Ammon's horn (tissue), 1 donor: ENCODE measurements at regions not wholly inside any gene's neighbourhood (a gene's known extent, or its start where the extent isn't known, plus 50 kb on each side); places are given as distances from the start of the nearest gene placed in this dataset.
A peak's percentile ranks its signal among the peaks of the same experiment; 100 is the strongest.
"Not testable (repeated sequence)": the region's sequence is repeated elsewhere in the genome, so short reads cannot be mapped to it uniquely, and the experiment has no call there.

Experiments used
- DNase-seq: peaks from one replicate; pipeline ENCODE4 v3.0.0-alpha.2; 2016; ENCODE audit warnings: low spot score

DNA sequence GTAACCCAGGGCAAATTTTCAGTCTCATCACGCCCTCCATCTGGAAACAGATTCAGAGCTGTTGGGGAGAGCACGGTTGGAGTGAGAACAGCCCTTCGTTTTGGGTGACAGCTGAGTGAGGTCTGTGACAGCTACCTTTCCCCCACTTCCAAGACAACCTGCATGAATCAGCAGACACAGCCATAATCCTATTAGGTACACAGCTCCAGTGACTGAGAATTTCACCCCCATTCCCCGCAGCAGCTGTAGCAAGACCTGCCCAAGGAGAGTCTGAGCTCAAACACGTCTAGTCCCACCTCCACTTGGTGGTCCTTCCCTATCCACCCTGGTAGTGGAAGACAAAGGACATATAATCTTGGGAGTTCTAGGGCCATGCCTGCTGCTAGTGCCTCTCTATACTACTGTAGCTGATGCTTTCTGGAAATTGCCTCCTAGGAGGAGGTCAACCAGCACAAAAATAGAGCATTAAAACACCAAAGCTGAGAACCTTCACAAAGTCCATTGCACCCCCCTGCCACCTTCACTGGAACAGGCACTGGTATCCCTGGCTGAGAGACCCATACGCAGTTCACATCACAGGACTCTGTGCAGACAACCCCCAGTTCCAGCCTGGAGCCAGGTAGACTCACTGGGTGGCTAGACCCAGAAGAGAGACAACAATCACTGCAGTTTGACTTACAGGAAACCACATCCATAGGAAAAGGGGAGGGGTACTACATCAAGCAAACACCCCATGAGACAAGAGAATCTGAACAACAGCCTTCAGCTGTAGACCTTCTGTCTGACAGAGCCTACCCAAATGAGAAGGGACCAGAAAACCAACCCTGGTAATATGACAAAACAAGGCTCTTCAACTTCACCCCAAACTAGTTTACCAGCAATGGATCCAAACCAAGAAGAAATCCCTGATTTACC is 448.6 kb upstream of the CBLB start:
- DNase-seq: no peak

DNA sequence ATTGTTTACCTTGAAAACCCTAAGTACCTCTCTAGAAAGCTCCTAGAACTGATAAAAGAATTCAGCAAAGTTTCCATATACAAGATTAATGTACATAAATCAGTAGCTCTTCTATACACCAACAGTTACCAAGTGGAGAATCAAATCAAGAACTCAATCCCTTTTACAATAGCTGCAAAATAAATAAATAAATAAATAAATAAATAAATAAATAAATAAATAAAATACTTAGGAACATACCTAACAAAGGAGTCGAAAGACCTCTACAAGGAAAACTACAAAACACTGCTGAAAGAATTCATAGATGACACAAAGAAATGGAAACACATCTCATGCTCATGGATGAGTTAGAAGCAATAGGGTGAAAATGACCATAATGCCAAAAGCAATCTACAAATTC is 452.6 kb upstream of the CBLB start:
- DNase-seq: not testable (repeated sequence)

DNA sequence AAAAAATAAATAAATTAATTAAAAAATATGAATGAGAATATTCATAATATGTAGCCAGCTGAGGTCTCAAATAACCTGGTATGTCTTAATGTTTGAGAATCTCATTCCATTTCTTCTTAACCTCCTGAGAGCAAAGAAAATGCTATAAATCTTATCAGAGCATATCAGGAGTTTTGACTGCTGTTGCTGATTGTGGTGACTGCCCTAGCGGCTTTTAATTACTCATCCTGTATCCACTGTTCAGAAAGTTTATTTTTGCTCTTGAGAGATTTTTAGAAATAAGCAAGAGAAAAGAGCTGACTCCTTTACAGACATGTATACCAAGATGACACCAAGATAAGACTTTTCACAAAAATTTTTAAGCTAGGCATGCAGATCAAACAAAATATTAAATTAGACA is 454.8 kb upstream of the CBLB start:
- DNase-seq: no peak

- no peak for DNase-seq
Measured at GRCh38 chr3:106326941-106327695, 458.3 kb upstream of the CBLB start.

DNA sequence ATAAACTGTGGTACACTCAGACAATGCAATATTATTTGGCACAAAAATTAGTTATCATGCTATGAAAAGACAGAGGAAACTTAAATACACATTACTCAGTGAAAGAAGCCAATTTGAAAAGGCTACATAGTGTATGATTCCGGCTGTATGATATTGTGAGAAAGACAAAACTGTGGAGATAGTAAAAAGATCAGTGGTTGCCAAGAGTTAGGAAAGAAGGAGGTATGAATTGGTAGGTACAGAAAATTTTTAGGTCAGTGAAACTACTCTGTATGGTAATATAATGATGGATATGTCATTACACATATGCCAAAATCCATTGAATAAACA is 458.8 kb upstream of the CBLB start:
- no peak for DNase-seq

GRCh38 chr3:106328224-106328623 is 459.4 kb upstream of the CBLB start:
- DNase-seq: no peak

GRCh38 chr3:106329521-106329920 is 460.7 kb upstream of the CBLB start:
- DNase-seq: no peak

DNA sequence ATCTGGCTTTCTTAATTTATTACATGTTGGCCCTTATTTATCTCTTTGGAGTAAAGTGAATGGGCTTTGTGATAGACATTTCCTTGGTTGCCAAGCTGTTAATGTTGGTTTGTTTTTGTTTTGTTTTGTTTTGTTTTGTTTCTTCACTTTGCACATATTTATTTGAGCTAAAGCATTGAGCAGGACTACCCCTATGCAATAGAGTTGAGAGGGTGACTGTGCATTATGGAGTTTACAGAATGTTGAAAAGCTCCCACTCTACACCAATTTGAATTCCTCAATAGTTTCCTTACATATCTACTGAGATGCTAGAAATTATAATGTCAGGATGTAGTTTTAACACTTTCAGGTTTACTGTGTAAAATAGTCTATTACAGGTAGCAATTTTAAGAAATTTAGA is 462.8 kb upstream of the CBLB start:
- no peak for DNase-seq

DNA sequence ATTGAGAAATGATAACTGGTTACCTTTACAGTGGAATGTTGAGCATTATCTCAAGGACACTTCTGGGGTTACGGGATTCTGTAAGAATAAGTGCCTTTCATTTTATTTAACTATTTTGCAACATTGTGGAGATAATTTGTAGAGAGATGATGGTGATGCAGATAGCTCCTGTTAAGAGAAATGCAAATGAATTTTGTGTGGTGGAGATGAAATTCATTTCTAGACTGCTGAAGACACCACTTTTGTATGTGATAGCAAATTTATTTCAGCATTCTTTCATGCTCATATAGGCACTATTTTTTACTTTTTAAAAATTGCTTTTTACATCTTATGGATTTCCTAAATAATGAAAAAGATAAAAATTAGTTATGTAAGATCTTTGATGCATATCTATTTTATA is 463.3 kb upstream of the CBLB start:
- no peak for DNase-seq

DNA sequence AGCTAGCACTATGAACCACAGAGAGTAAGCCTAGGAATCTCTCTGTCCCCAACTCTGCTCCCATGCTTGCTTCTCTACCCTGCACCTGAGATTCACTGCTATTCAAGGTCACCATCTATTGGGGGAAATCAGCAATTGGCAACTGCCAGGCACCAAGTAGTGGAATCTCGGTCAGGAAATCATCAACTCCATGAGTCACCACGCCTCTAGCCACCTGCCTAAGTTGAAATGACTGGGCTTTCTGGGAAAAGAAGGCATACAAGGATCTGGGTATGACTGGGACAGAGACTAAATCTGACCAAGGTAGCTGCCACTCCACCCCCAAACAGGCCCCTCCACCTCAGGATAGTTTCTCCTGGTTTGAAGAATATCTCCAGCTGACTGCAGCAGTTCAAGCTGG is 464.1 kb upstream of the CBLB start:
- no peak for DNase-seq

DNA sequence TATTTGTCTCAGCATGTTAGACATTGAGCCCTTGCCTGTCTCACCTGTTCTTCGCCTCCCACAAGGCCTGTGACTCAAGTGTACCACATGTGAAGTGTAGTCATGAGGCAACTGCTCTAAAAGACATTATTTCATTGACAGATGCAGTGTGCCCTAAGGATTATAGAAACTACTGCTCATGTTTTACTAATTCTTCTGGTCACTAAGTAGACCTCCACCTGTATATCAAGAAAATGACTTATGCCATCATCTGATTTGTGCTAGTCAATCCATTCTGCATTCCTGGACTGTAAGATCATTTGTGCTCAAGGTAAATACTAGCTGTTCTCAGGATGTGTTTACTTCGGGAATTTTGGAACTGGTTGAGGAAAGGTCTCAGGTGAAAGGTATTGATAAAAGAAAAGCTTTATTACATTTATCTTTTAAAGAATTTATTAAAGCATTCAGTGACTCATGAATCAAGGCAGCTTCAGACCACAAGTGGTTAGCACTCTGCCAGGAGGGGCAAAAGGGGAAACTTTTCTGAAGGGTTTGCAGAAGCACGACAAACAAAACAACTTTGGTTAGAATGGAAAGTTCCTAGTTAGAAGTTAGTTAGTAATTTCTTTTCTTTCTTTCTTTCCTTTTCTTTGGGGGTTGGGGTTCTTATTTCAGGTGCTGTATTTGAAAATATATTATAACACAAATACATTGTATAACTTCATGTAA is 465.3 kb upstream of the CBLB start:
- no peak for DNase-seq

DNA sequence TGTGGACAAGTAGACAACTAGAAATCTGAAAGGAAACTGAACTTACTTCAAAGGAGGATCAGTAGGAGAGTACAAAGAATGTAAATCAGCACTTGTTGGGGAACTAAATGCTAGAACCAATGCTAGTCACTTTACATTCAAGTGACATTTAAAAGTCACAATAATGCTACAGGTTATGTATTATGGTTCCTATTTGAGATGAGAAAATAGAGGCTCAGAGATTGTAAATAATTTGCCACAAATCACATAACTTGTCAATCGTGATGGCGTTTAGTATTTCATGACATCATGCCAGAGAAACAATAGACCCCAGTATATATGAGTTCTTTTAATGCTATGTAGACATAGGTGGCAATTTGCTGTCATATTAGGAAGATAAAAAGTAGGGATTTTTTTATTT is 467.8 kb upstream of the CBLB start:
- DNase-seq: no peak

GRCh38 chr3:106337116-106337515 is 468.3 kb upstream of the CBLB start:
- no peak for DNase-seq

DNA sequence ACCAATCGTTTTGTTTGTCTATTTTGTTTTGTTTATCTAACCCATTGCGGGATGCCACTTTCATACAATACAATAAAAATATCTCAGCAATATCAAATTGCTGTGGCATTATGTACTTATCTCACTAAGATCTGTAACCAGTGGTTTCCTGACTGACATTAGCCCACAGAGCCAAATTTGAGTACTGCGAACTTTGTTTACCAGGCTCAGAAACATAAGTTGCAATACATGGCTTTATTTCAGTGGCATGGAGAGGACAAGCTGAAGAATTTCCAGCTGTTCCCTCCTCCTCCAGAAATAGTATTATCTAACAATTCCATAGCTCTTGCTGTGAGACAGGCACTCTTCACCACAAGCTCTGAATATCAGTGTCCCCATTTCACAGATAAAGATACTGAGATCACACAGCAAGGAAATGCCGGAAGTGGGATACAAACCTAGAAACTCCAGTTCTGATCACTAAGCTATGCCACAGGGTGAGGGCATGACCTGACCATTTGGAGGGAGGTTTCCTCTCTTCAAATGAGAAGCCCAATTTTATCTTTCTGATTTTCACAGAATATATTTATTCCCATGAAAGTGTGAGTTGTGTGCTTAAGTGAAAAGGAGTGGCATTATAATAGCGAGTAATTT is 469.9 kb upstream of the CBLB start:
- no peak for DNase-seq

DNA sequence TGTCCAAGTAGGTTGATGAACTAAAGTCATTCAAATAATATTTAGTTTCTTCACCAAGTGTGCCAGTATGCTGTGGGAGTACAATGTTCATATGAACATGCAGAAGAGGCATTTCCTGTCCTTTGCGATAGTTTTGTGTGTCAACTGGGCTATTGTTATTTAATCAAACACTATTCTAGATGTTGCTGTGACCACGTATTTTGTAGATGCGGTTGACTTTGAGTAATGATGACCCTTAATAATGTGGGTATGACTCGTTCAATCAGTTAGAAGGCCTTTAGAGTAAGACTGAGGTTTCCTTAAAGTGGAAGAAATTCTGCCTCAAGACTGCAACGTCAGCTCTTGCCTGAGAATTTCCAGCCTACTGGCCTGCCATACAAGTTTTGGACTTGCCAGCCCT is 470.7 kb upstream of the CBLB start:
- no peak for DNase-seq

DNA sequence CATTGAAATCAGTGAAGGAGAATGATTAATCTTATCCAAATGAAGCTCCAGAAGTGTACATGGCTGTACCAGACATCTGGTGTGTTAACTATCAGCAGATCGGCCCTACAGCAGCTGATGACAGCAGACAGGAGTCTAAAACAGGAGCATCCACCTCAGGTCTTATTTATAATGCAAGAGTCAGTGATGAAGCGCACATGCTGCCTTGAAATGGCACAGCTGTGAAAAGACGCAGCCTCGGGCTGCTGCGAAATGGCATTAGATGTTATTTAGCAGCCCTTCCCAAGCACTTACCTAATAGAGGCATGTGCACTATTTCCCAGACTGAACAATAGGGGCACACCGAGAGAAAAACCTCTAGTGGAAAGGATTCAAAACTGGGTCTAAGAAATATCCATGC is 472.3 kb upstream of the CBLB start:
- DNase-seq: peak; percentile 7

GRCh38 chr3:106341586-106342162 is 472.9 kb upstream of the CBLB start:
- DNase-seq: no peak

DNA sequence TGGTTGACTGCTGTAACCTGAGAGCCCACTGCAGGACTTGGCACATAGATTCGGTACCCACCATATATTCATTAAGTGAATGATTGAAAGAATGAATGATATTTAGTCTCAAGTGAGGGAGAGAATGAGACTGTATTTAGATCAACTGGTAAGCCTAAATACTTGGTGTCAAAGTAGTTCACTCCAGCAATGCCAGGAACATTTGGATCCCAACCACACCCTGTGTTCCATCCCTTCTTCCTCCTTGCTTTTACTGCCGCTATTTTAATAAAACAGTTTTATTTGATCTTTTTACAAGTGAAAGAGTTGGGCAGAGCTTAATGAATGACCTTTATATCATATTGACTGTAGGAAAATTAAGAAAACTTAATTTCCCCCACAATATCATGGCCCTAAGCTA is 473.6 kb upstream of the CBLB start:
- no peak for DNase-seq

DNA sequence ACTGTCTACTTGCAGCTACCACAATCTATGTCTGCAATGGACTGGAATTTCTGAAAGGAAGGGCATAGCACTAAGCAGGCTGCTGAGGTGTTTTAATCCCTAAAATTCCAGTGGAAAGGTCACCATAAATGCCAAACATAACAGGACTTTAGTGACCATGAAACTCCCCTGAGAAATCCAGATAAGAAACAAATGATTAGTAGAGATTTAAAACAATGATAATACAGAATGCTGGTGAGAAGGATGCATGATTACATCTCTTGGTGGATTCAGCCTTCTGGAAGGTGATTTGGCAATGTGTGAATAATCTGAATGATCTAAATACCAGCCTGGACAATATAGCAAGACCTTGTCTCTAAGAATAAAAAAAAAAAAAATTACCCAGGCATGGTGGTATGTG is 475.0 kb upstream of the CBLB start:
- DNase-seq: no peak

GRCh38 chr3:106345353-106346027 is 476.7 kb upstream of the CBLB start:
- DNase-seq: no peak

DNA sequence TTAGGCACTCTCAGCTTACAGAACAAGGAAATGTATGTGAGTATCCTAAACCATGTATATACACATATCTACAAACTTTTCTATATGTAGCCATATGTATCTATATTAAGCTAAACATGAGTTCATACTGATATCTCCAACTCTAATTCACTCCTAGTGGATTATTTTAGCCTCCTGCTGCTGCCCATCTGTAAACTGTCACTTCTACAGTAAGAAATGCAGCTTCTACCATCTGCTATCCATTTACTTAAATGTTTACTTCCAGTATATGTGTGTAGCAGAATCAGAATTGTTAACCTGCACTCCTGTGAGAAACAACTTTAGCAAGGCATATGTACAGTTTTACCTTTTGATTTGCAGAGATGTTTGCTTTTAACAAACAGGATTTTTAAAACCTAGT is 478.5 kb upstream of the CBLB start:
- no peak for DNase-seq
